ENCODE measurements at regions not wholly inside any gene's neighbourhood (a gene's known extent, or its start where the extent isn't known, plus 50 kb on each side); places are given as distances from the start of the nearest gene placed in this dataset.
A peak's percentile ranks its signal among the peaks of the same experiment; 100 is the strongest.

DNA sequence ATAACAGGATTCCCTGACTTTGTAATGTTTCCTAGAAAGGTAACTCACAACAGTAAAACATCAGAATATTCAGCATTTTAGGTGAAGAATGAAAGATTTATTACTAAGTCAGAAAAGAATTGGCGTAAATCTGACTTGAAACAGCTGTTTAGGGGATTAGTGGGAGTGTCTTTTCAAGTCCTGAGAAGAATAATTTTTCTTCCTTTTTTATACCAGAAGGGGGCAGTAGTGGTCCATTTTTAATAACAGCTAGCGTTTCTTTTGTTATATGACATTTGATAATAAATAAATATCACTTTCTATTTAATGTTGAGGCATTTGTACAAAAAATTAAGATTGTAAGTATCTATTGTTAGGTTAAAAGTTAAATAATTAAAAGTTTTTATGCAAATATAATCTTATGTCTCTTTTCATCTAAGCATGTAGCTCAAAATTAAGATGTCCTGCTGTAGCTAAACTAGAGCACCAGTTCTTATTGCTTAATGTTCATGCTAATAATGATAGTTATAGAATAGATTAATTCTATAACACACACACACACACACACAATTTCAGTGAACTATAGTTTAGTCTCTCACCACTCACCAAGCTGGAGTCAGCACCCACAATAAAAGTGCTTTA, 258.7 kb upstream of the ARRDC3 start:
- intact Hi-C loops (cut with DNase I): no loop called here
- no peak overlapping the region for H3K27ac ChIP-seq (ENCODE audit: low read depth in 2 of 2, low read length in 2 of 2)
- H3K4me1 ChIP-seq (ENCODE audit: control insufficient read depth in 2 of 3, insufficient read depth in 2 of 3, low read depth in 1 of 3, low read length in 3 of 3): no peaks in the 10 kb centered on the region
- FAIRE-seq: peak; percentile 92
- no peak overlapping the region for H3K9ac ChIP-seq (ENCODE audit: low read length in 3 of 3)
- no peak overlapping the region for H3K4me3 ChIP-seq (ENCODE audit: low read length in 3 of 3)
- no peaks in the 10 kb centered on the region for H3K27me3 ChIP-seq (ENCODE audit: control insufficient read depth, insufficient read depth, low read length)
- TF ChIP-seq, protein P1, sequence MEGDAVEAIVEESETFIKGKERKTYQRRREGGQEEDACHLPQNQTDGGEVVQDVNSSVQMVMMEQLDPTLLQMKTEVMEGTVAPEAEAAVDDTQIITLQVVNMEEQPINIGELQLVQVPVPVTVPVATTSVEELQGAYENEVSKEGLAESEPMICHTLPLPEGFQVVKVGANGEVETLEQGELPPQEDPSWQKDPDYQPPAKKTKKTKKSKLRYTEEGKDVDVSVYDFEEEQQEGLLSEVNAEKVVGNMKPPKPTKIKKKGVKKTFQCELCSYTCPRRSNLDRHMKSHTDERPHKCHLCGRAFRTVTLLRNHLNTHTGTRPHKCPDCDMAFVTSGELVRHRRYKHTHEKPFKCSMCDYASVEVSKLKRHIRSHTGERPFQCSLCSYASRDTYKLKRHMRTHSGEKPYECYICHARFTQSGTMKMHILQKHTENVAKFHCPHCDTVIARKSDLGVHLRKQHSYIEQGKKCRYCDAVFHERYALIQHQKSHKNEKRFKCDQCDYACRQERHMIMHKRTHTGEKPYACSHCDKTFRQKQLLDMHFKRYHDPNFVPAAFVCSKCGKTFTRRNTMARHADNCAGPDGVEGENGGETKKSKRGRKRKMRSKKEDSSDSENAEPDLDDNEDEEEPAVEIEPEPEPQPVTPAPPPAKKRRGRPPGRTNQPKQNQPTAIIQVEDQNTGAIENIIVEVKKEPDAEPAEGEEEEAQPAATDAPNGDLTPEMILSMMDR (IDR thresholded peaks at IDR 0.05; ENCODE audit: borderline replicate concordance, extremely low read depth, insufficient read depth): peak; percentile 19
- H3K36me3 ChIP-seq (ENCODE audit: control insufficient read depth in 2 of 3, insufficient read depth in 3 of 3, low read length in 3 of 3): no peaks in the 10 kb centered on the region
- no peaks in the 10 kb centered on the region for H3K9me3 ChIP-seq (ENCODE audit: control insufficient read depth in 2 of 3, insufficient read depth in 1 of 3, low read length in 3 of 3)
- peak in 2 of 5 donors; percentile 63 to 77 for DNase-seq

DNA sequence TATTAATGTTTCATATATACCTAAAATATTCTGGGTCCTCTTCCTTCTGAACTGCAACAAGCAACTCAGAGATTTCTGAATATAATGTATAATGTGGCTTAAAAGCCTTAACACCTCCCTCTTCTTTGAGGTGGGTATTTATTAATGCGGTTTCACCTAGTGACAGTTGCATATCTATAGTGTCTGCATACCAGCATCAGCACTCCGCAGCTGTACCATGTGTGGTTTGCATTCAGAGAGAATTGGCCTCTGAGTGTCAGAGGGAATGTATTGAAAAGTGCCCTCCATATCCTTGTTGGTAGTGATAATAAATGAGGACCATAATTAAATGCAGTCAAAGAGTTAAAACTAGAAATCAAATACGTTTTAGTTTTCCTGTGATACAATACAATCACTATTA, 256.6 kb upstream of the ARRDC3 start:
- H3K36me3 ChIP-seq (ENCODE audit: control insufficient read depth in 2 of 3, insufficient read depth in 3 of 3, low read length in 3 of 3): no peaks in the 10 kb centered on the region
- DNase-seq: no peak
- H3K9ac ChIP-seq (ENCODE audit: low read length in 3 of 3): no peak overlapping the region
- no peak overlapping the region for H3K27ac ChIP-seq (ENCODE audit: low read depth in 2 of 2, low read length in 2 of 2)
- H3K9me3 ChIP-seq (ENCODE audit: control insufficient read depth in 2 of 3, insufficient read depth in 1 of 3, low read length in 3 of 3): no peaks in the 10 kb centered on the region
- FAIRE-seq: no peak
- TF ChIP-seq, protein P1 (IDR thresholded peaks at IDR 0.05; ENCODE audit: borderline replicate concordance, extremely low read depth, insufficient read depth): no peak
- no peaks in the 10 kb centered on the region for H3K27me3 ChIP-seq (ENCODE audit: control insufficient read depth, insufficient read depth, low read length)
- intact Hi-C loops (cut with DNase I): no loop called here
- no peak overlapping the region for H3K4me3 ChIP-seq (ENCODE audit: low read length in 3 of 3)
- H3K4me1 ChIP-seq (ENCODE audit: control insufficient read depth in 2 of 3, insufficient read depth in 2 of 3, low read depth in 1 of 3, low read length in 3 of 3): no peaks in the 10 kb centered on the region

DNA sequence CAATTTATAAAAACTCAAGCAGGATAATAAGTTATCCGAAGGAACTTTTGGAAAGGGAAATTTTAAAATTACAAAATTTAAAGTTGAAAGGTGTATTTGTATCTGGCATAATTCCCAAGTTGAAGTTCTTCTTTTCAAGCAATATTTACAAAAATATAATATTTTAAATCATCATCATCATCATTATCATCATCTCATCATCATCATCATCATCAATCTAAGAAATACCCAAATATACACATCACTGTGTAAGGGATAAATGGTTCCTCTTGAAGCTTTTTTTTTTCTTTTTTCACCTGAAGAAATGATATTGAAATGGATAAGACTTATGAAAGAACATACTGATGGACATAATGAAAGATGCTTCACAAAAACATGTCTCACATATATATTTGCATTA, 254.9 kb upstream of the ARRDC3 start:
- intact Hi-C loops (cut with DNase I): no loop called here
- H3K4me1 ChIP-seq (ENCODE audit: control insufficient read depth in 2 of 3, insufficient read depth in 2 of 3, low read depth in 1 of 3, low read length in 3 of 3): no peaks in the 10 kb centered on the region
- H3K9me3 ChIP-seq (ENCODE audit: control insufficient read depth in 2 of 3, insufficient read depth in 1 of 3, low read length in 3 of 3): no peaks in the 10 kb centered on the region
- no peaks in the 10 kb centered on the region for H3K27me3 ChIP-seq (ENCODE audit: control insufficient read depth, insufficient read depth, low read length)
- H3K36me3 ChIP-seq (ENCODE audit: control insufficient read depth in 2 of 3, insufficient read depth in 3 of 3, low read length in 3 of 3): no peaks in the 10 kb centered on the region
- no peak for DNase-seq
- FAIRE-seq: no peak
- no peak overlapping the region for H3K9ac ChIP-seq (ENCODE audit: low read length in 3 of 3)
- no peak overlapping the region for H3K27ac ChIP-seq (ENCODE audit: low read depth in 2 of 2, low read length in 2 of 2)
- H3K4me3 ChIP-seq (ENCODE audit: low read length in 3 of 3): no peak overlapping the region
- TF ChIP-seq, protein P1 (IDR thresholded peaks at IDR 0.05; ENCODE audit: borderline replicate concordance, extremely low read depth, insufficient read depth): no peak
